H1 (cell line): ENCODE measurements at regions not wholly inside any gene's neighbourhood (a gene's known extent, or its start where the extent isn't known, plus 50 kb on each side); places are given as distances from the start of the nearest gene placed in this dataset.
"Not testable (repeated sequence)": the region's sequence is repeated elsewhere in the genome, so short reads cannot be mapped to it uniquely, and the experiment has no call there.

Experiments
- CTCF ChIA-PET: fragments of 300-600 bp; sonication (Branson Sonifier 250); formaldehyde crosslinking; loops from one replicate; lab custom pipeline; 2021; ENCODE audit not compliant: partially characterized antibody; lab: Charles Lee
- POLR2A ChIA-PET: fragments of 300-600 bp; sonication (Branson Sonifier 250); formaldehyde crosslinking; loops from one replicate; lab custom pipeline; 2021; ENCODE audit warnings: inconsistent platforms; ENCODE audit not compliant: partially characterized antibody; lab: Charles Lee
- DNase-seq, 2 experiments: peaks; one replicate each; pipeline versions ENCODE4 v3.0.0 to v3.0.0-alpha.2; 2010 to 2022; ENCODE audit warnings: low spot score in 2 of 2, low read depth in 1 of 2, mixed read lengths in 1 of 2
- FAIRE-seq: peaks from 2 replicates; lab custom pipeline; 2011; peaks lifted over from hg19 to GRCh38; lab: Jason Lieb, UNC
- H2AFZ ChIP-seq: 2 replicates; pipeline ENCODE4 v1.8.1; 2012; ENCODE audit warnings: low read length, inconsistent platforms
- H2AK5ac ChIP-seq: 2 replicates; pipeline ENCODE4 v1.6.1; 2013; ENCODE audit warnings: low read depth, low read length
- H2BK120ac ChIP-seq: replicated peaks from 2 replicates; pipeline ENCODE3; 2013; ENCODE audit warnings: low read depth, low read length, inconsistent platforms
- H2BK12ac ChIP-seq: 2 replicates; pipeline ENCODE4 v1.6.1; 2013; ENCODE audit warnings: low read depth, low read length
- H2BK15ac ChIP-seq: 2 replicates; pipeline ENCODE4 v1.6.1; 2013; ENCODE audit warnings: low read length
- H2BK20ac ChIP-seq: 2 replicates; pipeline ENCODE4 v1.6.1; 2013; ENCODE audit warnings: low read length
- H2BK5ac ChIP-seq: 2 replicates; pipeline ENCODE4 v1.6.1; 2013; ENCODE audit warnings: low read depth, low read length
- H3K14ac ChIP-seq: 2 replicates; pipeline ENCODE4 v1.6.1; 2013; ENCODE audit warnings: inconsistent platforms; ENCODE audit not compliant: insufficient read length
- H3K18ac ChIP-seq: 2 replicates; pipeline ENCODE4 v1.6.1; 2013; ENCODE audit warnings: low read length; ENCODE audit errors: extremely low read depth
- H3K23ac ChIP-seq: 2 replicates; pipeline ENCODE4 v1.6.1; 2013; ENCODE audit warnings: inconsistent platforms; ENCODE audit not compliant: insufficient read length
- H3K23me2 ChIP-seq: 2 replicates; pipeline ENCODE4 v1.6.1; 2013; ENCODE audit warnings: low read depth, low read length
- H3K27ac ChIP-seq: 2 replicates; pipeline ENCODE4 v1.6.1; 2011; ENCODE audit warnings: low read depth, low read length, inconsistent platforms
- H3K27me3 ChIP-seq, 4 experiments: replicated peaks in 1 of 4; 1 replicate in 1 of 4; 2 replicates in 3 of 4; pipeline versions ENCODE4 v1.6.1 to v1.8.1; 2011 to 2013; ENCODE audit warnings: low read length in 3 of 4, mild to moderate bottlenecking in 3 of 4, inconsistent platforms in 2 of 4, mixed read lengths in 2 of 4, moderate library complexity in 1 of 4; ENCODE audit not compliant: control insufficient read depth in 3 of 4, insufficient read depth in 3 of 4; ENCODE audit errors: extremely low read depth in 1 of 4
- H3K36me3 ChIP-seq, 4 experiments: 2 replicates each; pipeline versions ENCODE4 v1.6.1 to v1.8.1; 2011 to 2013; ENCODE audit warnings: mild to moderate bottlenecking in 4 of 4, low read length in 3 of 4, moderate library complexity in 2 of 4, control low read depth in 1 of 4, inconsistent platforms in 1 of 4; ENCODE audit not compliant: insufficient read depth in 4 of 4, control insufficient read depth in 2 of 4
- H3K4ac ChIP-seq: replicated peaks from 2 replicates; pipeline ENCODE3; 2013; ENCODE audit warnings: low read length, low read depth, mixed read lengths, inconsistent platforms; ENCODE audit not compliant: insufficient read length
- H3K4me1 ChIP-seq, 4 experiments: replicated peaks in 1 of 4; 1 replicate in 1 of 4; 2 replicates in 3 of 4; pipeline versions ENCODE4 v1.6.1 to v1.8.1; 2011 to 2013; ENCODE audit warnings: low read length in 3 of 4, inconsistent platforms in 2 of 4, mixed read lengths in 1 of 4; ENCODE audit not compliant: insufficient read depth in 4 of 4, control insufficient read depth in 3 of 4
- H3K4me2 ChIP-seq, 2 experiments: 2 replicates each; pipeline versions ENCODE4 v1.6.1 to v1.8.1; 2011 to 2013; ENCODE audit warnings: low read depth in 2 of 2, low read length in 2 of 2, control low read depth in 1 of 2, inconsistent platforms in 1 of 2, mild to moderate bottlenecking in 1 of 2; ENCODE audit not compliant: insufficient read depth in 1 of 2
- H3K4me3 ChIP-seq, 4 experiments: fragments of 200-600, 300-600 bp in 1 of 4; sonication (generic), shearing (Covaris generic), sonication (Bioruptor Twin) in 1 of 4; 2 replicates each; pipeline versions ENCODE4 v1.5.1 to v1.8.1; 2011 to 2016; ENCODE audit warnings: low read length in 4 of 4, low read depth in 3 of 4, control low read depth in 2 of 4, inconsistent platforms in 2 of 4, mild to moderate bottlenecking in 2 of 4, mixed read lengths in 1 of 4, moderate library complexity in 1 of 4; ENCODE audit not compliant: insufficient read depth in 2 of 4; ENCODE audit errors: extremely low read depth in 1 of 4
- H3K56ac ChIP-seq: replicated peaks from 2 replicates; pipeline ENCODE3; 2013; ENCODE audit warnings: low read depth, mild to moderate bottlenecking, mixed read lengths, low read length, inconsistent platforms; ENCODE audit not compliant: insufficient read length
- H3K79me1 ChIP-seq: 2 replicates; pipeline ENCODE4 v1.6.1; 2013; ENCODE audit warnings: low read depth, low read length, control low read depth
- H3K79me2 ChIP-seq, 2 experiments: 2 replicates each; pipeline versions ENCODE4 v1.6.1 to v1.8.1; 2012 to 2013; ENCODE audit warnings: low read length in 2 of 2, mild to moderate bottlenecking in 2 of 2, inconsistent platforms in 1 of 2; ENCODE audit not compliant: insufficient read depth in 2 of 2, control insufficient read depth in 1 of 2
- H3K9ac ChIP-seq, 4 experiments: replicated peaks in 1 of 4; 1 replicate in 1 of 4; 2 replicates in 3 of 4; pipeline versions ENCODE4 v1.6.1 to v1.8.1; 2011 to 2013; ENCODE audit warnings: low read depth in 3 of 4, low read length in 3 of 4, control low read depth in 2 of 4, mild to moderate bottlenecking in 2 of 4, moderate library complexity in 2 of 4, inconsistent platforms in 1 of 4; ENCODE audit errors: extremely low read depth in 1 of 4
- H3K9me3 ChIP-seq, 2 experiments: 2 replicates each; pipeline versions ENCODE4 v1.6.1 to v1.8.1; 2012 to 2013; ENCODE audit warnings: mild to moderate bottlenecking in 2 of 2, moderate library complexity in 2 of 2, control low read depth in 1 of 2, inconsistent platforms in 1 of 2, low read depth in 1 of 2, low read length in 1 of 2, mixed read lengths in 1 of 2; ENCODE audit not compliant: insufficient read depth in 2 of 2
- H4K20me1 ChIP-seq, 2 experiments: replicated peaks in 1 of 2; 2 replicates each; pipeline versions ENCODE3 to v1.8.1; 2011 to 2013; ENCODE audit warnings: inconsistent platforms in 2 of 2, low read length in 2 of 2, mild to moderate bottlenecking in 1 of 2; ENCODE audit not compliant: insufficient read depth in 2 of 2, control insufficient read depth in 1 of 2
- H4K5ac ChIP-seq: 2 replicates; pipeline ENCODE4 v1.6.1; 2013; ENCODE audit warnings: low read length, low read depth, mixed read lengths, inconsistent platforms; ENCODE audit not compliant: insufficient read length
- H4K8ac ChIP-seq: 2 replicates; pipeline ENCODE4 v1.8.0; 2013; ENCODE audit warnings: mild to moderate bottlenecking, moderate library complexity, low read length, inconsistent platforms; ENCODE audit not compliant: insufficient read depth; ENCODE audit errors: extremely low read depth
- H4K91ac ChIP-seq: replicated peaks from 2 replicates; pipeline ENCODE3; 2013; ENCODE audit warnings: low read length, mixed read lengths, inconsistent platforms; ENCODE audit not compliant: insufficient read length
- WGBS, 2 experiments: shearing (Covaris generic) in 1 of 2; methylation state at CpG; one replicate each; pipeline versions ENCODE4 v1.1.6 to v1.1.7; 2013 to 2015; ENCODE audit warnings: low lambda C conversion rate in 2 of 2, mixed read lengths in 2 of 2, inconsistent platforms in 1 of 2, low coverage in 1 of 2, missing lambda C conversion rate in 1 of 2; ENCODE audit not compliant: insufficient replicate concordance in 2 of 2, insufficient coverage in 1 of 2, insufficient read length in 1 of 2; ENCODE audit errors: extremely low coverage in 1 of 2, missing lambda C conversion rate in 1 of 2; 5-methylcytosine and 5-hydroxymethylcytosine counted together

DNA sequence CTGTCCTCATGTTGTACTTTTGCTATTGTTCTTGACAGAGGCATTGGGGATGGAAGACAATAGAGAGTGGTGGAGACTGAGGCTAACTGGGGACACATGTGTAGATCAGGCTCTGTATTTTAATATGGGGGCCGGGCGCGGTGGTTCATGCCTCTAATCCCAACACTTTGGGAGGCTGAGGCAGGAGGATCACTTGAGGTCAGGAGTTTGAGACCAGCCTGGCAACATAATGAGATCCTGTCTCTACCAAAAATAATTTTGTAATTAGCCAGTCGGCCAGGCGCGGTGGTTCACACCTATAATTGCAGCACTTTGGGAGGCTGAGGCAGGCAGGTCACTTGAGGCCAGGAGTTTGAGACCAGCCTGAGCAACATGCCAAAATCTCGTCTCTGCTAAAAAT, 72.5 kb upstream of the FOXK1 start:
- H3K27me3 ChIP-seq, H3K4ac ChIP-seq, H3K79me2 ChIP-seq, H4K8ac ChIP-seq, H3K4me2 ChIP-seq, H3K27ac ChIP-seq, H3K23me2 ChIP-seq, H3K79me1 ChIP-seq, H3K9ac ChIP-seq, H3K23ac ChIP-seq, H4K91ac ChIP-seq, H3K56ac ChIP-seq, POLR2A ChIA-PET, H2BK5ac ChIP-seq, H3K18ac ChIP-seq, H3K14ac ChIP-seq, H3K36me3 ChIP-seq, H2AK5ac ChIP-seq, H4K5ac ChIP-seq, H2BK120ac ChIP-seq, H3K4me3 ChIP-seq, H2AFZ ChIP-seq, H4K20me1 ChIP-seq, DNase-seq, FAIRE-seq, H2BK12ac ChIP-seq, H2BK20ac ChIP-seq, H2BK15ac ChIP-seq: not testable (repeated sequence)
- CTCF ChIA-PET, result interaction anchor here (0.7 to 6.7 kb wide), 4 partner anchors 22 to 149 kb away, joined by 3 to 32 read pairs (median 8); no protein-coding TSS in a partner anchor
- 94% methylated on average over 7 of the region's 7 CpGs; no CpG with 5 or more reads in 1 of the 2 experiments for WGBS, 2 experiments
- H3K9me3 ChIP-seq, result peaks cover 9 to 30% of the 10 kb centered on the region in 2 experiments; a peak in 3 of 4 replicates
- H3K4me1 ChIP-seq, result peaks cover 0 to 10% (median under 1%) of the 10 kb centered on the region in 4 experiments; a peak in 4 of 7 replicates
